ENCODE measurements at regions not wholly inside any gene's neighbourhood (a gene's known extent, or its start where the extent isn't known, plus 50 kb on each side); places are given as distances from the start of the nearest gene placed in this dataset.

DNA sequence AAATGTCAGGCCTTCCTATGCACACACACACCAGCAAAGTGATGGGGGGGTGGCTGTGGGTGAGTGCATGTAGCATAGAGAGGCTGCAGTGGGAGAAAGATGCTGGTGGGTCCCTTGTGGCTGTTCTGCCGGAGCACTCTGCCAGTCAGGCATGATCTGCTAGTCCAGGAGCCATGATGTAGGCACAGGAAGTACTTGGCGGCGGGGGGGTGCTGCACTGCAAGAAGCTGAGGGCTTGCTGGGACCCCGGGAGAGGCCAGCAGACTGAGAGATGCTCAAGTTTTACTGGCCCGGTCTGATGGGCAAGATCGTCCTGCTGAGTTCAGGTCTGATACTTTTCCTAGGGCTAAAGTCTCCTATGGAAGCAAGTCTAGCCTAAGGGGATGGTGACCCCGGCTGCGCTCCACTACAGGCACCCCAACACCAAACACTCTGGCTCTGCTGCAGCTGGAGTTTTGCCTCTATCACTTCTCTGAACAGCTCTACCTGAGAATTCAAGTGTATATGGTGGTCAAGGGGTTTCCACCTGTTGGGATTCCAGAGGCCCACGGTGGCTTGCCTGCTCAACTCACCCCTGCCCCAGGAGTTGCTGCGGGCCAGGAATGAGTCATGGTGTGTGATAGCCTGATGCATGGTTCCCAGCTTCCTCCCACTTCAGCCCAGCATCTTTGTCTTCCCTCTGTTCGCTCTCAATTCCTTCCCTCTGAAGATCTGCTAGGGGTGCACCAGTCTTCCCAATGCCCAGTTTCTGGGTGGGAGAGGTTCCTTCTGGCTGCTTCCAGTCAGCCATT lies 971.8 kb upstream of the ADGRB3 start:
- DNase-seq (no peak), ATAC-seq (no peak)
- H3K4me1 ChIP-seq: no peaks in the 10 kb centered on the region
- TF ChIP-seq, protein P1, sequence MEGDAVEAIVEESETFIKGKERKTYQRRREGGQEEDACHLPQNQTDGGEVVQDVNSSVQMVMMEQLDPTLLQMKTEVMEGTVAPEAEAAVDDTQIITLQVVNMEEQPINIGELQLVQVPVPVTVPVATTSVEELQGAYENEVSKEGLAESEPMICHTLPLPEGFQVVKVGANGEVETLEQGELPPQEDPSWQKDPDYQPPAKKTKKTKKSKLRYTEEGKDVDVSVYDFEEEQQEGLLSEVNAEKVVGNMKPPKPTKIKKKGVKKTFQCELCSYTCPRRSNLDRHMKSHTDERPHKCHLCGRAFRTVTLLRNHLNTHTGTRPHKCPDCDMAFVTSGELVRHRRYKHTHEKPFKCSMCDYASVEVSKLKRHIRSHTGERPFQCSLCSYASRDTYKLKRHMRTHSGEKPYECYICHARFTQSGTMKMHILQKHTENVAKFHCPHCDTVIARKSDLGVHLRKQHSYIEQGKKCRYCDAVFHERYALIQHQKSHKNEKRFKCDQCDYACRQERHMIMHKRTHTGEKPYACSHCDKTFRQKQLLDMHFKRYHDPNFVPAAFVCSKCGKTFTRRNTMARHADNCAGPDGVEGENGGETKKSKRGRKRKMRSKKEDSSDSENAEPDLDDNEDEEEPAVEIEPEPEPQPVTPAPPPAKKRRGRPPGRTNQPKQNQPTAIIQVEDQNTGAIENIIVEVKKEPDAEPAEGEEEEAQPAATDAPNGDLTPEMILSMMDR (IDR thresholded peaks at IDR 0.05): no peak
- H3K9me3 ChIP-seq: no peaks in the 10 kb centered on the region
- WGBS, 3 donors: 87 to 93% (median 89%) methylated on average over 11 of the region's 11 CpGs
- intact Hi-C loops (cut with DNase I): no loop called here
- H3K36me3 ChIP-seq (ENCODE audit: insufficient read depth in 1 of 2, low read depth in 1 of 2): no peaks in the 10 kb centered on the region
- no peak overlapping the region for H3K27ac ChIP-seq
- H3K27me3 ChIP-seq (ENCODE audit: insufficient read depth in 3 of 3, low read length in 2 of 3): no peaks in the 10 kb centered on the region
- H3K4me3 ChIP-seq: no peak overlapping the region

DNA sequence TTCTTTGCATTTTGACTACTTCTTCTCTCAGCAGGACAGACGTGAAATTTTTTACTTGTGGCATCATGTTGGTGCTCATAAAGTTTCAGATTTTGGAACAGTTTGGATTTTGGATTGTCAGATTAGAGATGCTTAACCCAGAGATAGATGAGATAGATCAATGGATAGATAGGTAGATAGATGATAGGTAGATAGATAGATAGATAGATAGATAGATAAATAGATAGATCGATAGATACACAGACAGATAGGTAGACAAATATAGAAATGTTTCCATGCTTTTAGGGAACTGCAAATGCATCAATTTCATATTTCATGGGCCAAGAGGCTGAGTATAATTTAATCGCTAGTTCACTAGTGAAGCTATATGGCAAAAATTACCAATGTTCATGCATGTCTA lies 981.5 kb upstream of the ADGRB3 start:
- H3K4me3 ChIP-seq: no peak overlapping the region
- H3K4me1 ChIP-seq: no peaks in the 10 kb centered on the region
- TF ChIP-seq, protein P1 (IDR thresholded peaks at IDR 0.05): no peak
- no peaks in the 10 kb centered on the region for H3K9me3 ChIP-seq
- intact Hi-C loops (cut with DNase I): no loop called here
- DNase-seq: no peak
- H3K36me3 ChIP-seq (ENCODE audit: insufficient read depth in 1 of 2, low read depth in 1 of 2): no peaks in the 10 kb centered on the region
- no peaks in the 10 kb centered on the region for H3K27me3 ChIP-seq (ENCODE audit: insufficient read depth in 3 of 3, low read length in 2 of 3)
- no peak overlapping the region for H3K27ac ChIP-seq
- WGBS, 3 donors: 86 to 89% (median 89%) methylated on average over 3 of the region's 3 CpGs
- ATAC-seq: no peak

DNA sequence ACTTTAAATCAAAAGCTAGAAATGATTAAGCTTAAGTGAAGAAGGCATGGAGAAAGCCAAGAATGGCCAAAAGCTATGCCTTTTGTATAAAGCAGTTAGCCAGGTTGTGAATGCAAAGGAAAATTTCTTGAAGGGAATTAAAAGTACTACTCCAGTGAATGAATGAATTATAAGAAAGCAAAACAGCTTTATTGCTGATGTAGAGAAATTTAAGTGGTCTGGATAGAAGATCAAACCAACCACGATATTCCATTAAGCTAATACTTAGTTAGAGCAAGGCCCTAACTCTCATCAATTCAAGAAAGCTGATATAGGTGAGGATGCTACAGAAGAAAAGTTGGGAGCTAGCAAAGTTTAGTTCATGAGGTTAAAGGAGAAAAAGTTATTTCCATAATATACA lies 988.5 kb upstream of the ADGRB3 start:
- 83 to 86% (median 84%) methylated on average over 1 of the region's 1 CpG for WGBS, 3 donors
- Histone ChIP-seq H3K4me1 (no peaks in the 10 kb centered on the region), H3K27ac (no peak overlapping the region), H3K27me3 (ENCODE audit: insufficient read depth in 3 of 3, low read length in 2 of 3) (no peaks in the 10 kb centered on the region), H3K4me3 (no peak overlapping the region), H3K36me3 (ENCODE audit: insufficient read depth in 1 of 2, low read depth in 1 of 2) (no peaks in the 10 kb centered on the region), H3K9me3 (no peaks in the 10 kb centered on the region)
- intact Hi-C loops (cut with DNase I): no loop called here
- DNase-seq: no peak
- TF ChIP-seq, protein P1 (IDR thresholded peaks at IDR 0.05): no peak
- no peak for ATAC-seq

DNA sequence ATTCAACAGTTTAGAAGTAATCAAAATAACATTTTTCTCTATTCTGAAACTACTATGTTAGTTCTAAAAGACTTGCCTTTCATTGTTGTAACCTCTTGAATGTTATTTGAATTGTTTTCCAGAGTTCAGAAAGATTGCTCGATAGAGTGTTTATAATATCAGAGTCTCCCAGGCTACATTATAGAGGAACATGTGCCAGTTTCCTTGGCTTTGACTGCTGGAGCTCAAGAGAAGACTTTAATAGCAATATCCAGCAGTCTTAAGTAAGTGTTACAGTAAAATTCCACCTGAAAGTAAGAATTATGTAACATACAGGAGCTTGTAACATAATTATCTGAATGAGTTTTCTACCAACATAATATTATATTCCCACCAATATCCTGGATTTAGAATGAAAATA lies 991.8 kb upstream of the ADGRB3 start:
- Histone ChIP-seq H3K27ac (no peak overlapping the region), H3K27me3 (ENCODE audit: insufficient read depth in 3 of 3, low read length in 2 of 3) (no peaks in the 10 kb centered on the region), H3K9me3 (no peaks in the 10 kb centered on the region), H3K36me3 (ENCODE audit: insufficient read depth in 1 of 2, low read depth in 1 of 2) (no peaks in the 10 kb centered on the region), H3K4me1 (no peaks in the 10 kb centered on the region), H3K4me3 (no peak overlapping the region)
- no peak for ATAC-seq
- 72 to 82% (median 78%) methylated on average over 1 of the region's 1 CpG for WGBS, 3 donors
- intact Hi-C loops (cut with DNase I): no loop called here
- TF ChIP-seq, protein P1 (IDR thresholded peaks at IDR 0.05): no peak
- no peak for DNase-seq

DNA sequence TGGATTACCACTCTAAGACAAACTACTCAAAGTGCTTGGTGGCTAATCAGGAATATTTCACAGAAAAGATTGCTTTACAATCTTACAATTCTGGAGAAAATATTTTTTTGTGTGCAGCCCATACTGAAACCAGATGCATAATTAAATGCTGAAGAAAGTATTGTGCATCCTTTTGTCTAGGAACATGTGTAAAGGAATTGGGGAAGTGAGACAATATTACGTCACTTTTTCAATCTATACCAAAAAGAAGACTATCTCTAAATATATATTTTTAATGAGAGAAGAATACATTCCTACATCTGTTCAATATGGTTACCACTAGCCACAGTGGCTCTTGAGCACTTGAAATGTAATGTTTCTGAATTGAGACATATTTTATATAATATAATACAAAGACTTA lies 992.5 kb upstream of the ADGRB3 start:
- ATAC-seq (no peak), DNase-seq (no peak)
- WGBS, 3 donors: 87 to 91% (median 89%) methylated on average over 1 of the region's 1 CpG
- no peaks in the 10 kb centered on the region for H3K9me3 ChIP-seq
- intact Hi-C loops (cut with DNase I): no loop called here
- H3K4me1 ChIP-seq: no peaks in the 10 kb centered on the region
- no peaks in the 10 kb centered on the region for H3K27me3 ChIP-seq (ENCODE audit: insufficient read depth in 3 of 3, low read length in 2 of 3)
- TF ChIP-seq, protein P1 (IDR thresholded peaks at IDR 0.05): no peak
- no peak overlapping the region for H3K4me3 ChIP-seq
- no peak overlapping the region for H3K27ac ChIP-seq
- H3K36me3 ChIP-seq (ENCODE audit: insufficient read depth in 1 of 2, low read depth in 1 of 2): no peaks in the 10 kb centered on the region
